Nephron (organoid): ENCODE measurements at regions not wholly inside any gene's neighbourhood (a gene's known extent, or its start where the extent isn't known, plus 50 kb on each side); places are given as distances from the start of the nearest gene placed in this dataset.
"Not testable (repeated sequence)": the region's sequence is repeated elsewhere in the genome, so short reads cannot be mapped to it uniquely, and the experiment has no call there.

Experiments used
- H3K27ac Mint-ChIP-seq, 3 experiments: 2 replicates each; pipeline ENCODE4 v1.8.0; 2020; ENCODE audit warnings: mixed read lengths in 3 of 3, mild to moderate bottlenecking in 2 of 3, moderate library complexity in 1 of 3
- H3K27me3 Mint-ChIP-seq: 2 replicates; pipeline ENCODE4 v1.8.0; 2021; ENCODE audit warnings: low read depth, mild to moderate bottlenecking, moderate library complexity, mixed read lengths
- H3K36me3 Mint-ChIP-seq: 2 replicates; pipeline ENCODE4 v1.8.0; 2020; ENCODE audit warnings: low read depth, mixed read lengths
- H3K4me1 Mint-ChIP-seq: 2 replicates; pipeline ENCODE4 v1.8.0; 2020; ENCODE audit warnings: mixed read lengths
- H3K4me3 Mint-ChIP-seq, 3 experiments: 2 replicates each; pipeline ENCODE4 v1.8.0; 2020; ENCODE audit warnings: mild to moderate bottlenecking in 3 of 3, mixed read lengths in 3 of 3, moderate library complexity in 2 of 3
- H3K9me3 Mint-ChIP-seq: 2 replicates; pipeline ENCODE4 v1.8.0; 2020; ENCODE audit warnings: mixed read lengths
- CTCF ChIP-seq, 3 experiments: fragments of 200-600 bp; sonication (generic); IDR thresholded peaks; one replicate each; pipeline ENCODE4 v1.5.0; 2021; ENCODE audit warnings: antibody characterized with exemption in 3 of 3; ENCODE audit not compliant: unreplicated experiment in 3 of 3

- no peaks in the 10 kb centered on the region for H3K36me3 Mint-ChIP-seq
- peaks cover 12% of the 10 kb centered on the region for H3K9me3 Mint-ChIP-seq
- no peak overlapping the region for H3K4me3 Mint-ChIP-seq
- TF ChIP-seq CTCF (IDR thresholded peaks at IDR 0.05; ENCODE audit: unreplicated experiment in 3 of 3): no peak
- no peak overlapping the region for H3K27ac Mint-ChIP-seq
- peaks cover 8% of the 10 kb centered on the region for H3K27me3 Mint-ChIP-seq
- H3K4me1 Mint-ChIP-seq: peaks cover 8% of the 10 kb centered on the region
Measured at GRCh38 chr3:27606537-27606936, 115.6 kb downstream of the EOMES start.

GRCh38 chr3:27601311-27601710, 117.1 kb upstream of the SLC4A7 start:
- H3K9me3 Mint-ChIP-seq, H3K36me3 Mint-ChIP-seq, H3K4me3 Mint-ChIP-seq, H3K27ac Mint-ChIP-seq, H3K27me3 Mint-ChIP-seq, H3K4me1 Mint-ChIP-seq: not testable (repeated sequence)

- not testable (repeated sequence) for H3K4me3 Mint-ChIP-seq, H3K27ac Mint-ChIP-seq, H3K36me3 Mint-ChIP-seq, H3K9me3 Mint-ChIP-seq, H3K27me3 Mint-ChIP-seq
- H3K4me1 Mint-ChIP-seq: peaks cover 14% of the 10 kb centered on the region
Measured at GRCh38 chr3:27599741-27600140, 115.6 kb upstream of the SLC4A7 start.

GRCh38 chr3:27596921-27597320, 112.7 kb upstream of the SLC4A7 start:
- TF ChIP-seq CTCF (IDR thresholded peaks at IDR 0.05; ENCODE audit: unreplicated experiment in 3 of 3): no peak
- H3K4me1 Mint-ChIP-seq: peaks cover 24% of the 10 kb centered on the region
- no peak overlapping the region for H3K4me3 Mint-ChIP-seq
- no peaks in the 10 kb centered on the region for H3K9me3 Mint-ChIP-seq
- peak overlapping the region; percentile 90 to 97 (median 92) for H3K27ac Mint-ChIP-seq
- no peaks in the 10 kb centered on the region for H3K36me3 Mint-ChIP-seq
- peaks cover 4% of the 10 kb centered on the region for H3K27me3 Mint-ChIP-seq

- Mint-ChIP-seq H3K27ac (peak overlapping the region; percentile 90 to 97 (median 92)), H3K27me3 (peaks cover 4% of the 10 kb centered on the region), H3K36me3 (no peaks in the 10 kb centered on the region), H3K4me1 (peaks cover 29% of the 10 kb centered on the region), H3K4me3 (peak overlapping the region in 1 of 3 experiments; percentile 23), H3K9me3 (no peaks in the 10 kb centered on the region)
- TF ChIP-seq CTCF (IDR thresholded peaks at IDR 0.05; ENCODE audit: unreplicated experiment in 3 of 3): no peak
Measured at GRCh38 chr3:27596334-27596841, 112.2 kb upstream of the SLC4A7 start.

- H3K36me3 Mint-ChIP-seq: no peaks in the 10 kb centered on the region
- H3K4me3 Mint-ChIP-seq: peak overlapping the region in 1 of 3 experiments; percentile 1
- H3K27me3 Mint-ChIP-seq: peaks cover 4% of the 10 kb centered on the region
- H3K27ac Mint-ChIP-seq: peak overlapping the region; percentile 12 to 79 (median 48)
- H3K4me1 Mint-ChIP-seq: peaks cover 46% of the 10 kb centered on the region
- H3K9me3 Mint-ChIP-seq: no peaks in the 10 kb centered on the region
- no peak for TF ChIP-seq CTCF (IDR thresholded peaks at IDR 0.05; ENCODE audit: unreplicated experiment in 3 of 3)
Measured at GRCh38 chr3:27594096-27594690, 110.0 kb upstream of the SLC4A7 start.

GRCh38 chr3:27593173-27593572, 109.0 kb upstream of the SLC4A7 start:
- H3K4me3 Mint-ChIP-seq: no peak overlapping the region
- H3K36me3 Mint-ChIP-seq: no peaks in the 10 kb centered on the region
- TF ChIP-seq CTCF (IDR thresholded peaks at IDR 0.05; ENCODE audit: unreplicated experiment in 3 of 3): no peak
- H3K9me3 Mint-ChIP-seq: no peaks in the 10 kb centered on the region
- peaks cover 46% of the 10 kb centered on the region for H3K4me1 Mint-ChIP-seq
- no peak overlapping the region for H3K27ac Mint-ChIP-seq
- peaks cover 4% of the 10 kb centered on the region for H3K27me3 Mint-ChIP-seq
